NCI-H1694 (cell line): ENCODE measurements at regions not wholly inside any gene's neighbourhood (a gene's known extent, or its start where the extent isn't known, plus 50 kb on each side); places are given as distances from the start of the nearest gene placed in this dataset.

ENCODE experiments used
- DNase-seq: peaks from one replicate; lab custom pipeline; 2025; lab: John Stamatoyannopoulos, UW

GRCh38 chr10:91691981-91692380 lies 59.1 kb upstream of the PPP1R3C start:
- DNase-seq: no peak

DNA sequence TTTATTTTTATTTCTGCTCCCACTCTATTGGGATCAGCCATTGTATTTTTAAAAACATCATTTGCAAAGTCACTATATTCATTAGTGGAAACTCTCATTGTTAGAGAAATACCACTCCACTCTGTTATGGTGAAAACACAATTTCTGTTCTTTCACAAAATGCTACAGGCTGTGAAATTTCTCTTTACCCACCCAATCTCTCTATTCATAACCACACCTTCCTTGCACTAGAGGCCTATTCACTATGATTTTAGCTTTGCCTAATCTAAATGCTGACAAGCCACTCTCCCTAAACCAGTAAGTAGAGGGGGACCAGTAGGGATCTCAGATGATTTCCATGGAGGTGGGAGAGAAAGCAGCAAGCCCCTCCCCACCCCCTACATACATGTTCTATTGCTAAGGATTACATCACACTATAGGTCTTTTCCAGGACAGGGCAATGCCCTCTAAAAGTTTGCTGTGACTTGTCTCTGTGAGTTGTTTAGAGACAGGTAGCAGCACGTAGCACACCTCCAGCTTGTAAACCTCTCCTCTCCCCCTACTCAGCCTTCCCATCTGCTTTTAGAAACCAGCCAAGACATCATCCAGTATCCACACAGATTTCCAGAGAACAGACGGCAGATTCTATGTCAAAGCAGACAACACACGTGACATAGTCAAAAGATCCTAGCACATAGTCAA lies 58.3 kb upstream of the PPP1R3C start:
- DNase-seq: no peak

DNA sequence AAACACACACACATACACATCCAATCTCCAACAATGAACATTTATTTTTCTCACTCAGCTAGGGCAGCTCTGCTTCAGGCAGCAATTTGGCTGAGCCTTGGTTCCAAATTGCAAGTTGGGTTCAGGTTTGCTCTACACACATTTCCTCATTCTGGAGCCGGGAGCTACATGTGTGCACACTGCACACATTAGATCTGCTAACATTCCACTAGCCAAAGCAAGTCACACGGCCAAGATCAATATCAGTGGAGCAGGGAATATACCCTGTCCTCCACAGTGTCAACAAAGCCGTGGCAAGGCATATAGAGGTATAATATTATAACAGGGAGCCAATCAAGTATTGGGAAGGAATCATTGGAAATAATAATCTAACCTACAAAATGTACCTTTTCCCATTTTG lies 57.5 kb upstream of the PPP1R3C start:
- DNase-seq: no peak

DNA sequence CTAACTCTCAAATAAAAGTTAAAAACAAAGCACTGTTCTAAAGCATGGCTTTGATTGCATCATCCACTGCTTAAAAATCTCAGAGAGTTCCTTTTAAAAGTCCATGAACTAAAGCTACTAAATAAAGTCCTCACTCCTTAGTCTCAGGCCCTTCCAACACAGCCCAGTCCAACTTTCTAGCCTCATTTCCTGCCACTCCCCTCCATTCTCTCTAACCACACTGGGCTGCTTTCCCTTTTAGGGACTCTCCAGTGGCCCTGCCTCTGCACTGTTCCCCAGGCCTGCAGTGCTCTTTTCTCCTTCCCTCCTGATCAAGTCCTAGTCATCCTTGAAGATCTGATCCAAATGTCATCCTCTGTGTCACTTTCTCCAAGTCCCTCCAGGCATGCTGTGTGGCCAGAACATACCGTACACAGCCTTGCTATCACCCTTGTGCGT lies 56.9 kb upstream of the PPP1R3C start:
- DNase-seq: no peak

DNA sequence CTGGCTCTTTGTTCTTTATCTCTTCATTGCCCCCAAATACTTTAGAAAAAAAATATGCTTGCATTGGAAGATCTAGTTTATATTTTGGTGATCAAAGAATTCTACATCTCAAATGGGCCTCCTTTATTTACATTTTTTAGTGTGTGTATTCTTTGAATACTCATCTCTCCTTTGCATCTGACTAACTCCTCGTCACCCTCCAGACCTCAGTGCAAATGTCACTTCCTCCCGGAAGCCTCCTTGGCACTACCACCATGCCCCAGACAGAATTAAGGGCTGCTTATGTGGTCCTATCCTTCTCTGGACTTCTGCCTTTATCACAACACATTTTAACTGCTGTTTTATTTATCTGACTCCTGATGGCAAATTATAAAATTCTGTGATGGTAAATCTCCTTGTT lies 52.0 kb upstream of the PPP1R3C start:
- no peak for DNase-seq

DNA sequence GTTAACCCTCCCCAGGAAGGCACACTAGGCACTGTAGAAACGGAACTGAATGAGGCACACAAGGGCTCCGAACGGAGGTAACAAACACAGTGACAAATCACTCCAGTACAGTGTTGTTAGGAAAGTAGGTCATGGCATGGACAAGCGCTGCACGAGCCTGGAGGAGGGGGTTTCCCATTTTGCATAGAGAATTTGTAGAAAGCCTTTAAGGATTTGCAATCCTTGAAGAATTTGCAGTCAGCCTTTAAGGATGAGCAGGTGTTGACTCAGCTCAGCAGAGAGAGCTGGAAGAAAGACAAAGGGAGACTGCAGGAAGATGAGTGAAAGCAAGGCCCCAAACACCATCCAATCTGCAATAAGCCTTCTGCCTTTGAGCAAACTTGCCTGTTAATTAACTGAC lies 51.1 kb upstream of the PPP1R3C start:
- no peak for DNase-seq

- DNase-seq: no peak
Measured at GRCh38 chr10:91682912-91683311, 50.0 kb upstream of the PPP1R3C start.
